Suprapubic skin (tissue), 4 donors: ENCODE measurements at regions not wholly inside any gene's neighbourhood (a gene's known extent, or its start where the extent isn't known, plus 50 kb on each side); places are given as distances from the start of the nearest gene placed in this dataset.

Experiments used
- DNase-seq, 2 donors: peaks; one replicate each; pipeline ENCODE4 v3.0.0-alpha.2; 2019; ENCODE audit warnings: low spot score in 2 of 2
- H3K27ac ChIP-seq: fragments of 200-600 bp; sonication (generic); one replicate; pipeline ENCODE4 v1.5.1; 2019
- H3K27me3 ChIP-seq: fragments of 200-600 bp; sonication (generic); one replicate; pipeline ENCODE4 v1.5.1; 2019
- H3K36me3 ChIP-seq: fragments of 200-600 bp; sonication (generic); one replicate; pipeline ENCODE4 v1.5.1; 2019
- H3K4me1 ChIP-seq: fragments of 200-600 bp; sonication (generic); one replicate; pipeline ENCODE4 v1.5.1; 2019
- H3K4me3 ChIP-seq: fragments of 200-600 bp; sonication (generic); one replicate; pipeline ENCODE4 v1.5.1; 2019; ENCODE audit warnings: mild to moderate bottlenecking
- H3K9me3 ChIP-seq: fragments of 200-600 bp; sonication (generic); one replicate; pipeline ENCODE4 v1.5.1; 2019
- EP300 ChIP-seq: sonication (generic); formaldehyde crosslinking; IDR thresholded peaks from one replicate; pipeline ENCODE4 v1.6.1; 2017; ENCODE audit warnings: antibody characterized with exemption
- POLR2A ChIP-seq, 2 donors: fragments of 450-650 bp; IDR thresholded peaks; one replicate each; pipeline ENCODE4 v1.6.1; 2017; ENCODE audit warnings: antibody characterized with exemption in 2 of 2, mild to moderate bottlenecking in 2 of 2, moderate library complexity in 2 of 2
- POLR2AphosphoS5 ChIP-seq, 3 donors: sonication (generic); formaldehyde crosslinking; IDR thresholded peaks; one replicate each; pipeline ENCODE4 v1.6.1; 2017; ENCODE audit warnings: antibody characterized with exemption in 3 of 3
- WGBS: methylation state at CpG from one replicate; pipeline ENCODE4 v1.1.5; 2018; 5-methylcytosine and 5-hydroxymethylcytosine counted together
- TF ChIP-seq, protein P1 (sequence below), 2 donors: fragments of 200-600 bp in 1 of 2; fragments of 450-650 bp in 1 of 2; sonication (generic) in 1 of 2; IDR thresholded peaks; one replicate each; pipeline ENCODE4 v1.5.1; 2016 to 2019; ENCODE audit warnings: antibody characterized with exemption in 2 of 2, mild to moderate bottlenecking in 1 of 2, moderate library complexity in 1 of 2

DNA sequence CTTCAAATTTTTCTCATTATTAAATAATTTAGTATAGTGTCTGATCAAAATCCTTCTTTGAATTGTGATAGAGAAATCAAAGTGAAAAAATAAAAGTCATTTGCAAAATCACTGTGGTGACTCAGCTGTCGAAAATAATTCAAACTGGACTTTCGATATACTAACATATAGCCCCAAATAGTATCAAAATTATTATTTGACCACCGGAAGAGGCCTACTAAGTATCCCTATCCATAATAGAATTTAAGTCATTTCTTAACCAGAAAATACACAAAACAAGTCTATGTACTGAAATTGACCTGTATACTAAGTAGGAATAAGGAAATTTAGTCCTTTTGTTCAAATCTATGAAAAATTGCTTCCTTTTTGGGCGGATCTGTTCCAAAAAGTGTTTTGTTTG lies 180.7 kb downstream of the MRPL39 start:
- WGBS = 90% methylated on average over 4 of the region's 4 CpGs
- H3K4me3 ChIP-seq = no peak overlapping the region
- no peaks in the 10 kb centered on the region for H3K4me1 ChIP-seq
- H3K36me3 ChIP-seq = no peaks in the 10 kb centered on the region
- no peaks in the 10 kb centered on the region for H3K27me3 ChIP-seq
- no peak for DNase-seq
- H3K9me3 ChIP-seq = no peaks in the 10 kb centered on the region
- TF ChIP-seq EP300 = no peak
- TF ChIP-seq, protein P1, sequence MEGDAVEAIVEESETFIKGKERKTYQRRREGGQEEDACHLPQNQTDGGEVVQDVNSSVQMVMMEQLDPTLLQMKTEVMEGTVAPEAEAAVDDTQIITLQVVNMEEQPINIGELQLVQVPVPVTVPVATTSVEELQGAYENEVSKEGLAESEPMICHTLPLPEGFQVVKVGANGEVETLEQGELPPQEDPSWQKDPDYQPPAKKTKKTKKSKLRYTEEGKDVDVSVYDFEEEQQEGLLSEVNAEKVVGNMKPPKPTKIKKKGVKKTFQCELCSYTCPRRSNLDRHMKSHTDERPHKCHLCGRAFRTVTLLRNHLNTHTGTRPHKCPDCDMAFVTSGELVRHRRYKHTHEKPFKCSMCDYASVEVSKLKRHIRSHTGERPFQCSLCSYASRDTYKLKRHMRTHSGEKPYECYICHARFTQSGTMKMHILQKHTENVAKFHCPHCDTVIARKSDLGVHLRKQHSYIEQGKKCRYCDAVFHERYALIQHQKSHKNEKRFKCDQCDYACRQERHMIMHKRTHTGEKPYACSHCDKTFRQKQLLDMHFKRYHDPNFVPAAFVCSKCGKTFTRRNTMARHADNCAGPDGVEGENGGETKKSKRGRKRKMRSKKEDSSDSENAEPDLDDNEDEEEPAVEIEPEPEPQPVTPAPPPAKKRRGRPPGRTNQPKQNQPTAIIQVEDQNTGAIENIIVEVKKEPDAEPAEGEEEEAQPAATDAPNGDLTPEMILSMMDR (IDR thresholded peaks at IDR 0.05) = no peak
- no peak overlapping the region for H3K27ac ChIP-seq

- H3K4me3 ChIP-seq = no peak overlapping the region
- no peak overlapping the region for H3K27ac ChIP-seq
- H3K36me3 ChIP-seq = no peaks in the 10 kb centered on the region
- DNase-seq = no peak
- 80% methylated on average over 2 of the region's 2 CpGs for whole genome bisulfite sequencing
- H3K27me3 ChIP-seq = no peaks in the 10 kb centered on the region
- TF ChIP-seq, protein P1 (IDR thresholded peaks at IDR 0.05) = no peak
- TF ChIP-seq EP300 (no peak), POLR2AphosphoS5 (IDR thresholded peaks at IDR 0.05) (no peak), POLR2A (IDR thresholded peaks at IDR 0.05) (no peak)
- H3K4me1 ChIP-seq = no peaks in the 10 kb centered on the region
- no peaks in the 10 kb centered on the region for H3K9me3 ChIP-seq
Measured at GRCh38 chr21:25425156-25425555, 182.1 kb downstream of the MRPL39 start.

DNA sequence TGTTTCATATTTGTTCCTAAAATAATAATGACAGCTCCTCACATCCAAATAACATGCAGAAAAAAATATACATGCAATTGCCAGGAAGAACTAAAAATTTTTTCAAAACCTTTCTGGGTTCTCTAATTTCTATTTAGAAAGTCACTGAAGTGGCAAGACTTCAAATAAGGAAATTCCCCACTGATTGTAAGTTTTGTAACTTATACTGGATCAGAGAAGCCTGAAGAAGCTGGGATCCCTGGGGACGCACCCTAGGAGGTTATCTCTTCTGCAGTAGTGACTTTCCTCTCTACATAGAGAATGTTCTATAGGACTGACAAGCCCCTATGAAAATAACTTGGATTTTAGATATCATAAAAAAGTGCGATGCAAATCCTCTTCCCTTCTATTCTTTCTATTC lies 182.6 kb downstream of the MRPL39 start:
- 76% methylated on average over 2 of the region's 2 CpGs for WGBS
- no peaks in the 10 kb centered on the region for H3K36me3 ChIP-seq
- H3K9me3 ChIP-seq = no peaks in the 10 kb centered on the region
- H3K4me3 ChIP-seq = no peak overlapping the region
- TF ChIP-seq, protein P1 (IDR thresholded peaks at IDR 0.05) = no peak
- TF ChIP-seq POLR2AphosphoS5 (IDR thresholded peaks at IDR 0.05) = no peak
- no peak for TF ChIP-seq EP300
- TF ChIP-seq POLR2A (IDR thresholded peaks at IDR 0.05) = no peak
- DNase-seq = no peak
- no peaks in the 10 kb centered on the region for H3K27me3 ChIP-seq
- H3K27ac ChIP-seq = no peak overlapping the region
- H3K4me1 ChIP-seq = no peaks in the 10 kb centered on the region

DNA sequence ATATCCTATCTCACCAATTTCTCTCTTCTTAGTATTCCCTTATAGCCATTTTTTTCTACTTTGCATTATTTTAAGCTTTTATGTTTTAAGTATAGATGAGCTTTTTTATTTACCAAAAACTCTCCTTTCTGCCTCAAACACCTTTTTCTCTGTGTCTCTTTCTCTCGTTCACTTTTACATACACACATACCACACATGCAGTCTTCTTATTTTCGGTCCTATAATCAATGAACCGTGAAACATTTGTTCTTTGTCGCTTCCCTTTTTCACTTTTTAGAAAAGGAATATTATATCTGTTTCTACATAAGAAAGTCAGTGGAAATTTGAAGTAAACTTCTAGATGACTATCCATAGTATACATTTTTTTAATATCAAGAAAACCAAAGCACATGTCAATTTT lies 183.2 kb downstream of the MRPL39 start:
- no peak for DNase-seq
- Histone ChIP-seq H3K27ac (no peak overlapping the region), H3K4me3 (no peak overlapping the region), H3K27me3 (no peaks in the 10 kb centered on the region), H3K9me3 (no peaks in the 10 kb centered on the region), H3K36me3 (no peaks in the 10 kb centered on the region), H3K4me1 (no peaks in the 10 kb centered on the region)
- TF ChIP-seq EP300 = no peak
- WGBS = 69% methylated on average over 4 of the region's 4 CpGs

DNA sequence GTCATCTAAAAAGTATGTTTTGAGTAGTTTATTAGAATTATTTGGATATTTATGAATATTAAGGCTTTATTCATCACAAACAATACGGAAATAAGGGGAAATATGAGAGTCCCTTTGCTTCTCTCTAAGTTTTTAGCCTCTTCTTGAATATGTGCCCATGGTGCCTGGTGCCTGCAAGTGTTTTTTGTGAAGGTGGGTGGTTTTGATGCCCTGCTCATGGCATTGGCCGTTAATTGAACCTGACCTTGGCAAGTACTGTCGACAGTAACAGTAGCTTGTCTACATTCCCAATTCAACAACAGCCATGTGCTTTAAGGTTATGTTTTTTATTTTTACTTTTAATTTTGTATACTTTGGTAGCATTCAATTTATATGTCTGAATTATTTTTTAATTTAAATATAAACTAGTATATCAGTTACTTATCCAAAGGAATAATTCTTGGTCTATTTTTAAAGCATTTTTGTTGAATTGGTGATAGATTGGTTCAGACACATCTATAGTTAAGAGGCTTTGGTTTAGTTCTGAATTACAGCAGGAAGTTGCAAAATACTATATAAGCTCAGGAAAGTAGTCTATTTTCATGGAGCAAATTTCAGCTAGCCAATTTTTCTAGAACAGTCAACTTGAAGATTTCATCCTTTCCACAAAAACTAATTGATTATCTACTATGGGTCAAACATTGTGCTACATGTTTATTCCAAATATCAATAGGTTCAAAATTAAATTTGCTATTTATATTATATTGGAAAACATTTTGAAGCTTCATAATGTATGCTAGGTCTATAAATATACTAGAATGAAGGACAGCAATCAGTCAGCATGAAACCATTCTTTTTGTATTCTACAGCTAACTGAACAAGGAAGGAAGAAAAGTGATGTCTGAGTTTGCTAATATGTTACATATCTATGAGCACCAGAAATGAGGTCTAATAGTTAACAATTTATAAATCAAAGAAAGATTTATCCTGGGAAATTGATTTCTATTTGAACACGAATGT lies 184.4 kb downstream of the MRPL39 start:
- Histone ChIP-seq H3K27me3 (no peaks in the 10 kb centered on the region), H3K4me3 (no peak overlapping the region), H3K27ac (no peak overlapping the region), H3K9me3 (no peaks in the 10 kb centered on the region), H3K36me3 (no peaks in the 10 kb centered on the region), H3K4me1 (no peaks in the 10 kb centered on the region)
- 87% methylated on average over 4 of the region's 4 CpGs for WGBS
- TF ChIP-seq, protein P1 (IDR thresholded peaks at IDR 0.05) = no peak
- TF ChIP-seq POLR2AphosphoS5 (IDR thresholded peaks at IDR 0.05) = no peak
- no peak for TF ChIP-seq POLR2A (IDR thresholded peaks at IDR 0.05)
- TF ChIP-seq EP300 = no peak
- no peak for DNase-seq
